ENCODE measurements at regions not wholly inside any gene's neighbourhood (a gene's known extent, or its start where the extent isn't known, plus 50 kb on each side); places are given as distances from the start of the nearest gene placed in this dataset.

GRCh38 chr4:182083671-182084410 is 159.4 kb upstream of the TENM3 start:
- H4K20me1 ChIP-seq (ENCODE audit: insufficient read depth): no peaks in the 10 kb centered on the region
- intact Hi-C loops (cut with micrococcal nuclease): loop anchor here (10.0 kb wide), 1 partner anchor 939 kb away; no protein-coding TSS in a partner anchor
- H3K4me1 ChIP-seq (ENCODE audit: control insufficient read depth in 1 of 2, insufficient read depth in 2 of 2, low read length in 2 of 2): no peaks in the 10 kb centered on the region
- no peak overlapping the region for H3K4me2 ChIP-seq (ENCODE audit: low read length)
- no TSS peak for BruUV-seq (replicated peaks)
- H3K27ac ChIP-seq (ENCODE audit: low read depth, low read length): no peak overlapping the region
- no peaks in the 10 kb centered on the region for H3K9me2 ChIP-seq (ENCODE audit: insufficient read depth)
- no peaks in the 10 kb centered on the region for H3K9me3 ChIP-seq (ENCODE audit: control insufficient read depth in 1 of 2, insufficient read depth in 1 of 2, low read depth in 1 of 2, low read length in 2 of 2)
- ChIA-PET RAD21 (ENCODE audit: low non-redundant PET in 1 of 2, low total read pairs in 2 of 2, uncharacterized antibody in 2 of 2, unreplicated experiment in 2 of 2) (no interaction called here), POLR2A (no interaction called here), CTCF (no interaction called here)
- DNase-seq (ENCODE audit: low read depth, low spot score) (no peak), ATAC-seq (no peak)
- H3K36me3 ChIP-seq (ENCODE audit: control insufficient read depth in 1 of 2, insufficient read depth in 2 of 2, low read length in 2 of 2): no peaks in the 10 kb centered on the region
- H3K27me3 ChIP-seq (ENCODE audit: insufficient read depth, low read length): 0 out of 2 replicates have a peak, but pooled peaks cover 3% of the 10 kb centered on the region
- no peak overlapping the region for H3K9ac ChIP-seq (ENCODE audit: low read length)
- H3K79me2 ChIP-seq (ENCODE audit: insufficient read depth, low read length): no peaks in the 10 kb centered on the region
- no peak overlapping the region for H2AFZ ChIP-seq (ENCODE audit: low read depth, low read length, poor library complexity, severe bottlenecking)
- no peak for TF ChIP-seq SRF (IDR thresholded peaks at IDR 0.05; ENCODE audit: low read depth)
- no peak for TF ChIP-seq SIN3A (IDR thresholded peaks at IDR 0.05; ENCODE audit: low read depth)
- TF ChIP-seq FOSL1 (IDR thresholded peaks at IDR 0.05; ENCODE audit: low read depth): no peak
- no peak for TF ChIP-seq EZH2 (IDR thresholded peaks at IDR 0.05)
- no peak for TF ChIP-seq ZNF274 (IDR thresholded peaks at IDR 0.05; ENCODE audit: low read depth, low read length)
- no peak for TF ChIP-seq CEBPB (IDR thresholded peaks at IDR 0.05; ENCODE audit: low read depth)
- no peak for TF ChIP-seq POLR2AphosphoS5 (IDR thresholded peaks at IDR 0.05; ENCODE audit: low read depth, low read length)
- no peak for TF ChIP-seq EGR1 (IDR thresholded peaks at IDR 0.05; ENCODE audit: low read depth)
- TF ChIP-seq TCF7L2 (IDR thresholded peaks at IDR 0.05; ENCODE audit: borderline replicate concordance, extremely low read depth, insufficient read depth, insufficient read length): no peak
- no peak for TF ChIP-seq ATF3 (IDR thresholded peaks at IDR 0.05)
- TF ChIP-seq RAD21 (IDR thresholded peaks at IDR 0.05; ENCODE audit: low read depth): no peak
- no peak for TF ChIP-seq SP1 (IDR thresholded peaks at IDR 0.05; ENCODE audit: low read depth)
- no peak for TF ChIP-seq ELF1 (IDR thresholded peaks at IDR 0.05; ENCODE audit: borderline replicate concordance, low read depth)
- TF ChIP-seq CTCF (IDR thresholded peaks at IDR 0.05 in 2 of 3, conservative IDR thresholded peaks at IDR 0.05 in 1 of 3; ENCODE audit: borderline replicate concordance in 1 of 3, insufficient read depth in 1 of 3, low read depth in 2 of 3, low read length in 2 of 3): no peak
- TF ChIP-seq POLR2A (IDR thresholded peaks at IDR 0.05; ENCODE audit: borderline replicate concordance, extremely low read depth, insufficient read depth, insufficient read length): no peak
- TF ChIP-seq, protein P1, sequence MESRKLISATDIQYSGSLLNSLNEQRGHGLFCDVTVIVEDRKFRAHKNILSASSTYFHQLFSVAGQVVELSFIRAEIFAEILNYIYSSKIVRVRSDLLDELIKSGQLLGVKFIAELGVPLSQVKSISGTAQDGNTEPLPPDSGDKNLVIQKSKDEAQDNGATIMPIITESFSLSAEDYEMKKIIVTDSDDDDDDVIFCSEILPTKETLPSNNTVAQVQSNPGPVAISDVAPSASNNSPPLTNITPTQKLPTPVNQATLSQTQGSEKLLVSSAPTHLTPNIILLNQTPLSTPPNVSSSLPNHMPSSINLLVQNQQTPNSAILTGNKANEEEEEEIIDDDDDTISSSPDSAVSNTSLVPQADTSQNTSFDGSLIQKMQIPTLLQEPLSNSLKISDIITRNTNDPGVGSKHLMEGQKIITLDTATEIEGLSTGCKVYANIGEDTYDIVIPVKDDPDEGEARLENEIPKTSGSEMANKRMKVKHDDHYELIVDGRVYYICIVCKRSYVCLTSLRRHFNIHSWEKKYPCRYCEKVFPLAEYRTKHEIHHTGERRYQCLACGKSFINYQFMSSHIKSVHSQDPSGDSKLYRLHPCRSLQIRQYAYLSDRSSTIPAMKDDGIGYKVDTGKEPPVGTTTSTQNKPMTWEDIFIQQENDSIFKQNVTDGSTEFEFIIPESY (IDR thresholded peaks at IDR 0.05; ENCODE audit: extremely low read depth, insufficient replicate concordance, low read length): no peak
- no peak overlapping the region for H3K4me3 ChIP-seq (replicated peaks in 1 of 2; ENCODE audit: low read depth in 1 of 2, low read length in 2 of 2)

Measured in HCT116 (cell line).